Keratinocyte (primary cell): ENCODE measurements at regions not wholly inside any gene's neighbourhood (a gene's known extent, or its start where the extent isn't known, plus 50 kb on each side); places are given as distances from the start of the nearest gene placed in this dataset.
"Not testable (repeated sequence)": the region's sequence is repeated elsewhere in the genome, so short reads cannot be mapped to it uniquely, and the experiment has no call there.

Experiments
- DNase-seq: peaks from one replicate; pipeline ENCODE4 v3.0.0-alpha.2; 2011; ENCODE audit warnings: low read depth, missing footprints, low spot score
- FAIRE-seq: peaks from 2 replicates; lab custom pipeline; 2011; peaks lifted over from hg19 to GRCh38; lab: Jason Lieb, UNC
- H2AFZ ChIP-seq: 2 replicates; pipeline ENCODE4 v1.6.0; 2012; ENCODE audit warnings: low read length, control low read depth, inconsistent platforms; ENCODE audit not compliant: control insufficient read depth
- H3K27ac ChIP-seq: 2 replicates; pipeline ENCODE4 v1.5.1; 2011; ENCODE audit warnings: low read length; ENCODE audit not compliant: control insufficient read depth, insufficient read depth
- H3K27me3 ChIP-seq: 3 replicates; pipeline ENCODE4 v1.6.0; 2011; ENCODE audit warnings: low read length; ENCODE audit not compliant: control insufficient read depth, insufficient read depth; ENCODE audit errors: extremely low read depth
- H3K36me3 ChIP-seq, 2 experiments: 2 replicates in 1 of 2; 3 replicates in 1 of 2; pipeline ENCODE4 v1.5.1; 2011; ENCODE audit warnings: low read length in 2 of 2, mild to moderate bottlenecking in 1 of 2; ENCODE audit not compliant: control insufficient read depth in 2 of 2, insufficient read depth in 2 of 2; ENCODE audit errors: extremely low read depth in 1 of 2
- H3K4me1 ChIP-seq: 3 replicates; pipeline ENCODE4 v1.5.1; 2011; ENCODE audit warnings: low read length; ENCODE audit not compliant: control insufficient read depth, insufficient read depth; ENCODE audit errors: extremely low read depth
- H3K4me2 ChIP-seq: 3 replicates; pipeline ENCODE4 v1.6.0; 2011; ENCODE audit warnings: low read depth, low read length; ENCODE audit not compliant: control insufficient read depth, insufficient read depth; ENCODE audit errors: extremely low read depth
- H3K4me3 ChIP-seq, 3 experiments: fragments of 200-600 bp in 1 of 3; sonication (generic) in 1 of 3; 2 replicates in 2 of 3; 3 replicates in 1 of 3; pipeline ENCODE4 v1.5.1; 2011 to 2016; ENCODE audit warnings: low read length in 3 of 3, mild to moderate bottlenecking in 3 of 3, control low read depth in 2 of 3, inconsistent platforms in 1 of 3, low read depth in 1 of 3, mixed read lengths in 1 of 3, mixed run types in 1 of 3, moderate library complexity in 1 of 3; ENCODE audit not compliant: control insufficient read depth in 2 of 3, insufficient read depth in 2 of 3; ENCODE audit errors: extremely low read depth in 1 of 3
- H3K79me2 ChIP-seq: 2 replicates; pipeline ENCODE4 v1.6.0; 2012; ENCODE audit warnings: low read length; ENCODE audit not compliant: control insufficient read depth, insufficient read depth
- H3K9ac ChIP-seq: 3 replicates; pipeline ENCODE4 v1.6.0; 2011; ENCODE audit warnings: low read length; ENCODE audit not compliant: control insufficient read depth, insufficient read depth; ENCODE audit errors: extremely low read depth
- H3K9me1 ChIP-seq: 3 replicates; pipeline ENCODE4 v1.6.0; 2011; ENCODE audit warnings: low read length; ENCODE audit not compliant: control insufficient read depth, insufficient read depth; ENCODE audit errors: extremely low read depth
- H3K9me3 ChIP-seq: 2 replicates; pipeline ENCODE4 v1.5.1; 2012; ENCODE audit warnings: low read depth, low read length; ENCODE audit not compliant: control insufficient read depth
- H4K20me1 ChIP-seq: 3 replicates; pipeline ENCODE4 v1.6.0; 2011; ENCODE audit warnings: low read length; ENCODE audit not compliant: control insufficient read depth, insufficient read depth; ENCODE audit errors: extremely low read depth
- CTCF ChIP-seq, 3 experiments: IDR thresholded peaks in 1 of 3; conservative IDR thresholded peaks in 1 of 3; optimal IDR thresholded peaks in 1 of 3; 2 replicates in 2 of 3; 3 replicates in 1 of 3; pipeline versions ENCODE3 to v1.5.1; 2011; ENCODE audit warnings: low read length in 3 of 3, mild to moderate bottlenecking in 3 of 3, moderate library complexity in 2 of 3, control low read depth in 1 of 3, inconsistent platforms in 1 of 3; ENCODE audit not compliant: insufficient read depth in 2 of 3; ENCODE audit errors: extremely low read depth in 1 of 3
- EZH2 ChIP-seq: IDR thresholded peaks from one replicate; pipeline ENCODE4 v1.6.1; 2012; ENCODE audit warnings: inconsistent platforms, mild to moderate bottlenecking, low read length, moderate library complexity
- dilution Hi-C: fragments of 300-500 bp; cut with MboI; formaldehyde crosslinking; loops from one replicate; pipeline ENCODE4 v1.7.0; 2020; ENCODE audit warnings: low sequenced_read_pairs; ENCODE audit not compliant: extremely low pct_ligation_motif_present

GRCh38 chr20:22966787-22967464 lies 68.2 kb upstream of the SSTR4 start:
- Histone ChIP-seq H3K27me3 (no peaks in the 10 kb centered on the region), H3K36me3 (no peaks in the 10 kb centered on the region), H3K9me3 (no peaks in the 10 kb centered on the region), H3K9me1 (no peaks in the 10 kb centered on the region), H2AFZ (peak overlapping the region; percentile 82), H3K79me2 (no peaks in the 10 kb centered on the region), H3K4me3 (no peak overlapping the region), H4K20me1 (no peaks in the 10 kb centered on the region), H3K27ac (peak overlapping the region; percentile 31), H3K4me2 (peak overlapping the region; percentile 68), H3K4me1 (peaks cover 15% of the 10 kb centered on the region), H3K9ac (no peak overlapping the region)
- FAIRE-seq, result peak; percentile 93
- TF ChIP-seq CTCF (optimal IDR thresholded peaks at IDR 0.05 in 1 of 3, IDR thresholded peaks at IDR 0.05 in 1 of 3, conservative IDR thresholded peaks at IDR 0.05 in 1 of 3; ENCODE audit: extremely low read depth in 1 of 3, insufficient read depth in 2 of 3, low read length in 3 of 3), result no peak
- TF ChIP-seq EZH2, result no peak
- DNase-seq, result no peak
- dilution Hi-C loops, result no loop called here

DNA sequence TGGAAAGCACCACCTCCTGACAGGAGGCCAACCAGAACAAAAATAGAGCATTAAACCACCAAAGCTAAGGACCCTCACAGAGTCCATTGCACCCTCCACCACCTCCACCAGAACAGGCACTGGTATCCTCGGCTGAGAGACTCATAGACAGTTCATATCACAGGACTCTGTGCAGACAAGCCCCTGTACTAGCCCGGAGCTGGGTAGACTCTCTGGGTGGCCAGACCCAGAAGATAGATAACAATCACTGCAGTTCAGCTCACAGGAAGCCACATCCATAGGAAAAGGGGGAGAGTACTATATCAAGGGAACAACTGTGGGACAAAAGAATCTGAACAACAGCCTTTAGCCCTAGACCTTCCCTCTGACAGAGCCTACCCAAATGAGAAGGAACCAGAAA lies 67.4 kb upstream of the SSTR4 start:
- H3K9me3 ChIP-seq, DNase-seq: not testable (repeated sequence)

GRCh38 chr20:22969031-22969430 lies 66.1 kb upstream of the SSTR4 start:
- H3K36me3 ChIP-seq, H3K4me2 ChIP-seq, H3K79me2 ChIP-seq, H3K9ac ChIP-seq, H3K9me1 ChIP-seq, H2AFZ ChIP-seq, FAIRE-seq, H4K20me1 ChIP-seq, dilution Hi-C loops, H3K27me3 ChIP-seq, H3K4me3 ChIP-seq, DNase-seq, H3K27ac ChIP-seq, H3K9me3 ChIP-seq: not testable (repeated sequence)
- H3K4me1 ChIP-seq, result peaks cover 15% of the 10 kb centered on the region

More for the DNA sequence above, 67.4 kb upstream of the SSTR4 start:
- FAIRE-seq, H3K36me3 ChIP-seq, H3K4me3 ChIP-seq, H3K9me1 ChIP-seq, H4K20me1 ChIP-seq, H3K9ac ChIP-seq, dilution Hi-C loops, H3K27me3 ChIP-seq, H3K79me2 ChIP-seq: not testable (repeated sequence)
- peak overlapping the region; percentile 82 for H2AFZ ChIP-seq
- H3K27ac ChIP-seq, result peak overlapping the region; percentile 31
- peak overlapping the region; percentile 68 for H3K4me2 ChIP-seq
- H3K4me1 ChIP-seq, result peaks cover 15% of the 10 kb centered on the region

GRCh38 chr20:22971077-22971476 lies 64.0 kb upstream of the SSTR4 start:
- H3K79me2 ChIP-seq, H3K9me3 ChIP-seq, H3K4me3 ChIP-seq, H3K36me3 ChIP-seq, H4K20me1 ChIP-seq, H2AFZ ChIP-seq, H3K4me2 ChIP-seq, H3K27me3 ChIP-seq, H3K9ac ChIP-seq, H3K27ac ChIP-seq, DNase-seq, FAIRE-seq, dilution Hi-C loops, H3K9me1 ChIP-seq: not testable (repeated sequence)
- H3K4me1 ChIP-seq, result peaks cover 15% of the 10 kb centered on the region
